SK-N-MC (cell line): ENCODE measurements at regions not wholly inside any gene's neighbourhood (a gene's known extent, or its start where the extent isn't known, plus 50 kb on each side); places are given as distances from the start of the nearest gene placed in this dataset.

Source experiments
- DNase-seq: peaks from one replicate; pipeline ENCODE4 v3.0.0-alpha.2; 2011; ENCODE audit warnings: low read depth, low spot score
- H3K27ac ChIP-seq: fragments of 200-600 bp; sonication (generic); 2 replicates; pipeline ENCODE4 v1.5.1; 2016; ENCODE audit warnings: mixed run types
- H3K36me3 ChIP-seq: fragments of 200-600 bp; sonication (generic); 2 replicates; pipeline ENCODE4 v1.6.1; 2017; ENCODE audit warnings: antibody characterized with exemption, low read length, mixed read lengths; ENCODE audit not compliant: insufficient read depth
- H3K4me3 ChIP-seq: fragments of 200-600 bp; sonication (generic); 2 replicates; pipeline ENCODE4 v1.5.1; 2016
- H3K9ac ChIP-seq: fragments of 200-600 bp; sonication (generic); 2 replicates; pipeline ENCODE4 v1.8.0; 2017; ENCODE audit warnings: mixed run types, mixed read lengths; ENCODE audit not compliant: insufficient read length
- H3K9me3 ChIP-seq: fragments of 200-600 bp; sonication (generic); 2 replicates; pipeline ENCODE4 v1.6.1; 2017; ENCODE audit warnings: low read depth, mild to moderate bottlenecking, antibody characterized with exemption, low read length, moderate library complexity, mixed read lengths
- EZH2 ChIP-seq: fragments of 200-600 bp; sonication (generic); IDR thresholded peaks from one replicate; pipeline ENCODE4 v1.6.1; 2017; ENCODE audit warnings: antibody characterized with exemption
- FOXP2 ChIP-seq: optimal IDR thresholded peaks from 2 replicates; pipeline ENCODE3; 2011; ENCODE audit warnings: mild to moderate bottlenecking, moderate library complexity; ENCODE audit not compliant: insufficient read depth; ENCODE audit errors: extremely low read length, control extremely low read depth
- POLR2AphosphoS5 ChIP-seq: IDR thresholded peaks from 2 replicates; pipeline ENCODE4 v1.6.1; 2012; ENCODE audit warnings: mild to moderate bottlenecking, low read depth, low read length, borderline replicate concordance

- Histone ChIP-seq H3K4me3 (no peak overlapping the region), H3K9me3 (no peaks in the 10 kb centered on the region), H3K36me3 (no peaks in the 10 kb centered on the region), H3K9ac (no peak overlapping the region), H3K27ac (no peak overlapping the region)
- no peak for TF ChIP-seq EZH2
- no peak for TF ChIP-seq POLR2AphosphoS5
- TF ChIP-seq FOXP2 = no peak
- no peak for DNase-seq
These were observed 181.5 kb upstream of the ATP1B1 start for GRCh38 chr1:168924976-168925375.

GRCh38 chr1:168926236-168926635 lies 180.3 kb upstream of the ATP1B1 start:
- TF ChIP-seq POLR2AphosphoS5 (no peak), FOXP2 (no peak), EZH2 (no peak)
- H3K9me3 ChIP-seq = no peaks in the 10 kb centered on the region
- no peak overlapping the region for H3K4me3 ChIP-seq
- no peak overlapping the region for H3K9ac ChIP-seq
- DNase-seq = no peak
- no peaks in the 10 kb centered on the region for H3K36me3 ChIP-seq
- H3K27ac ChIP-seq = no peak overlapping the region

GRCh38 chr1:168932539-168932938 lies 174.0 kb upstream of the ATP1B1 start:
- Histone ChIP-seq H3K9ac (no peak overlapping the region), H3K36me3 (no peaks in the 10 kb centered on the region), H3K27ac (no peak overlapping the region), H3K9me3 (no peaks in the 10 kb centered on the region), H3K4me3 (no peak overlapping the region)
- TF ChIP-seq POLR2AphosphoS5 (no peak), FOXP2 (no peak), EZH2 (no peak)
- no peak for DNase-seq

- no peak for DNase-seq
- H3K9ac ChIP-seq = no peak overlapping the region
- TF ChIP-seq FOXP2 (no peak), EZH2 (no peak), POLR2AphosphoS5 (no peak)
- H3K36me3 ChIP-seq = no peaks in the 10 kb centered on the region
- no peak overlapping the region for H3K27ac ChIP-seq
- H3K9me3 ChIP-seq = no peaks in the 10 kb centered on the region
- no peak overlapping the region for H3K4me3 ChIP-seq
These were observed 173.2 kb upstream of the ATP1B1 start for GRCh38 chr1:168933141-168933805.

GRCh38 chr1:168939110-168939946 lies 167.2 kb upstream of the ATP1B1 start:
- no peak overlapping the region for H3K27ac ChIP-seq
- H3K4me3 ChIP-seq = no peak overlapping the region
- no peaks in the 10 kb centered on the region for H3K9me3 ChIP-seq
- no peak for TF ChIP-seq FOXP2
- TF ChIP-seq POLR2AphosphoS5 = no peak
- no peak for TF ChIP-seq EZH2
- no peak overlapping the region for H3K9ac ChIP-seq
- H3K36me3 ChIP-seq = no peaks in the 10 kb centered on the region
- DNase-seq = no peak

GRCh38 chr1:168939947-168940223 lies 166.6 kb upstream of the ATP1B1 start:
- no peak overlapping the region for H3K4me3 ChIP-seq
- H3K9ac ChIP-seq = no peak overlapping the region
- no peak overlapping the region for H3K27ac ChIP-seq
- TF ChIP-seq EZH2 (no peak), FOXP2 (no peak), POLR2AphosphoS5 (no peak)
- H3K36me3 ChIP-seq = no peaks in the 10 kb centered on the region
- no peak for DNase-seq
- no peaks in the 10 kb centered on the region for H3K9me3 ChIP-seq

- Histone ChIP-seq H3K27ac (no peak overlapping the region), H3K36me3 (no peaks in the 10 kb centered on the region), H3K4me3 (no peak overlapping the region), H3K9me3 (no peaks in the 10 kb centered on the region), H3K9ac (no peak overlapping the region)
- no peak for TF ChIP-seq FOXP2
- TF ChIP-seq POLR2AphosphoS5 = no peak
- TF ChIP-seq EZH2 = no peak
- DNase-seq = no peak
These were observed 164.8 kb upstream of the ATP1B1 start for GRCh38 chr1:168941640-168942039.

- TF ChIP-seq POLR2AphosphoS5 (no peak), FOXP2 (no peak), EZH2 (no peak)
- Histone ChIP-seq H3K4me3 (no peak overlapping the region), H3K27ac (no peak overlapping the region), H3K9ac (no peak overlapping the region), H3K9me3 (no peaks in the 10 kb centered on the region), H3K36me3 (no peaks in the 10 kb centered on the region)
- no peak for DNase-seq
These were observed 164.3 kb upstream of the ATP1B1 start for GRCh38 chr1:168942165-168942564.

- no peak for TF ChIP-seq EZH2
- no peak for TF ChIP-seq FOXP2
- no peak for TF ChIP-seq POLR2AphosphoS5
- H3K9ac ChIP-seq = no peak overlapping the region
- H3K4me3 ChIP-seq = no peak overlapping the region
- DNase-seq = no peak
- no peak overlapping the region for H3K27ac ChIP-seq
- H3K36me3 ChIP-seq = no peaks in the 10 kb centered on the region
- H3K9me3 ChIP-seq = no peaks in the 10 kb centered on the region
These were observed 160.6 kb upstream of the ATP1B1 start for GRCh38 chr1:168945870-168946269.
